GM19351 (cell line): ENCODE measurements at regions not wholly inside any gene's neighbourhood (a gene's known extent, or its start where the extent isn't known, plus 50 kb on each side); places are given as distances from the start of the nearest gene placed in this dataset.

Experiments used
- ATAC-seq: cut with Tn5 transposase; IDR thresholded peaks from one replicate; pipeline ENCODE4 v1.9.1; 2021; ENCODE audit warnings: mild to moderate bottlenecking, moderate library complexity; ENCODE audit not compliant: unreplicated experiment

DNA sequence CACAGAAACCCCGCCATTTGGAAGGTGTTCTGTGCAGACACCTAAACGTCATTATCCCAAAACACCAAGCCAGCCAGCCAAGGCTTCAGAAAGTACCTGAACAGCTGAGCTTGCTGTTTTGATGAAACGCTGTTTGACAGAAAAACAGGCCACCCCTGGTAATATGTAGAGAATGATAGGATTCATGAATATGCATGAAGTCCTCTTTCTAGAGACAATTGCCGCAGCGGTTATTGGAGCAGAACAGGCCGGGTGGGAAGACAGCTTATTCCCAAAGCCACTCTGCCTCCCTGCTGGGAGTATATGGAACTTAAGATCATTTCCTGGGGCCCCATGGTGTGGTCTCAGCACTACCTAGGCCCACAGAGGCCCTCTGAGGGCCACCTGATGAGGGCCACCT, 229.5 kb downstream of the UQCRFS1 start:
- ATAC-seq, result no peak

DNA sequence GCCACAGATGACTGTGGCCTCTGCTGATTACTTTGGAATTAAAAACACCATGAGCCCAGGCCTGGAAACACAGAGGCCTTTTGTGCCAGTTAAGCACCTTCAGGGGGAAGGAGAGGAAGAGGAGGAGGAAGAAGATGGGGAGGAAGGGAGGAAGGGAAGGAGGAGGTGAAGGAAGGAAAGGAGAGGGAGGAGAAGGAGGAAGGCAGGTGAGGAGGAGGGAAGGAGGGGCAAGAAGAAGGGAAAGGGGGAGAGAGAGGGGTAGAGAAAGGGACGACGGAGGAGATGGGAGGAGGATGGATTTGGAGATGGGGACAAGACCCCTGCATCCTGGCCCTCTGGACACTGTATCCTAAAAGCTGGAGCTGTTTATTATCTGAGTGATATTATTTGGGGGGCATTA, 231.0 kb downstream of the UQCRFS1 start:
- no peak for ATAC-seq

DNA sequence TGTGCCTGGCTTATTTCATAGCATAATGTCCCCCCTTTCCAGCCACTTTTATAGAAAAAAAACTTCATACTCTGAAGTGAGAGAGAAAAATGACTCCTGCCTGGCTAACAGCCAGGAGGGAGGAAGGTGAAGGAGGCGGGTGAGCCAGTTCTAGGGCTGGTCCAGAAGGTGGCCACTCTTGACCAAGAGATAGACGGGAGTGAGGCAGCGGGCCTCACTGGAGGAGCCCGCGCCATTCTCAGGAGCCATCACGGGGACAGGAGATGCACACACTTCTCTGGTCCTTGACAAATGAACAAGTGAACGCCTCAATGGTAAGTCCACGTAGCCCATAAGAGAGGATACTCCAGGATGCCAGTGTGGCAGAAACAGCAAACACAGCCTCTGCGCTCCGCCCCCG, 231.4 kb downstream of the UQCRFS1 start:
- no peak for ATAC-seq

DNA sequence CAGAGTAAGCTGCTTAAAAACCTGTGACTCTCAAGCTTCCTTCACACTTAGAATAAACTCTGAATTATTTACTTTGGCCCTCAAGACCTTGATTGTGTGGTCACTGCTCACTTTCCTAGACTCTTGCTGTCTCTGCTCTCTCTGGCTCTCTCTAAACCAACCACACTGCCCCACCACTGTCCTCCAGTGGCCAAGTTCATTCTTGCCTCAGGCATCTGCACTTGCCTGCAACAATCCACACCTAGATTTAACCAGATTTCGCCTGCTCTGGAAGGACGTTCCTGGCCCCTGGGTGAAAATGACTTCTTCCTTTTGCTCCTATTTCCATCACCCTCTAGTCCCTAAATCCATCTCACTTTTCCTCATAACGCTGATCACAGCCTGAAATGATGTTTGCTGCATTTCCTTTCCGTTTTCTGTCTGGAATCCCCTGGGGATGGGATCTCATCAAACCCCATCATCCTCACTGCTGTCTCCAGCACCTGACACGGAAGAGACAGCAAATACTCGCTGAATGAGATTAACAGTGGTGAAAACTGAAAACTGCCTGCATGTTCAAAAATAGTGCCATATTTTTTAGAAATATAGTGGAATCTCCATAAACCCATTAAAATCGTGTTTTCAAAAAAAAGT, 232.6 kb downstream of the UQCRFS1 start:
- ATAC-seq, result no peak

DNA sequence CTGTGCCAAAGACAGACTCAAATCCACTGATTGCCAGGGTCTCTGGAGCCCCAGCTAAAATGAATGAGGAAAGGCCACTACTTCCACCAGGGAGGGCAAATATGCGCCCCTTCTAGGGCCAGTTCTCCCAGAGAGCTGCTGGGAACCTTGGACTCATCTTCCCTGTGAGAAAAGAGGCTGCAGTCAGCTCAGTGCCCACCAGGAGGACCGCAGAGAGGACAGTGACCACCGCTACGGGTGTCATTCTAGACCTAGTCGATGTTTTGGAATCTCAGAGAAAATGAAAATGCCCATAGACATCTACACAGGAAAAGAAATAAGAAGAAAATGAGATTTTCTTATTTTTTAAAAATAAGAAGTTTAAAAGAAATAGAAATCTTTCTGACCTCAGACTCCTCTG, 235.1 kb downstream of the UQCRFS1 start:
- no peak for ATAC-seq

DNA sequence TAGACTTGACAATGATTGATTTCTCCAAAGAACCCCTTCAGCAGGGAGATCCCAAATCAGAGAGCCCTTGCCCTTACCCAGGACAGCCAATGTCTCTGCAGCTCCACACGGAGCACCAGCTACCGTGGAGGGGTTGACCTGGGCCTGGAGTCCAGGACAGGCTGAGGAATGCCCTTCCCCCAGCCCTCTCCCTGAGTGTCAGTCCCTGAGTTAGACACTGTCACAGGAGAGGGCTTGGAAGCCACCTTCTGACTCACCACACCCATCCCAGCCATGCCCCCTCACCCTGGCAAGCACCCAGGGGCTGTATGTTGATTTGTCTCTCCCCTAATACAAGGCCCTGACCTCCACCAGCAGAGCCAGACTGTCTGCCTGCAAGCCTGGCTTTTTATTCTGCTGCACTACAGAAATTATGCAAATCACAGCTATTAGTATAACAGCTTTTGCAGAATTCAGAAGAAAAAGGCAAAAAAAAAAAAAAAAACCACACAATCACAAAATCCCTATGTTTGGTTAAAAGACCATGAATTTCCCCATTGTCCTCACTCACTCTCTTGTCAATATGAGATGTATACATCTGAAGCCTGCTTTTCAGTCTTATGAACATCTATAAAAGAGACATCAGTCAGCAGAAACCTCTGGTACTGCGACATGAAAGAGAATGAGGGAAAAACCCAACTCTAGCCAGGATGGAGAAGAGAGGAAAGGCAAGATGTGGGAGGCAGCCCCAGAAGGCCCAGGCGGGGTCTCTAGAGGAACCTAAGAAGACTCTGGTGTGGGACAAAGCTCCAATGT, 240.7 kb downstream of the UQCRFS1 start:
- ATAC-seq, result no peak

- no peak for ATAC-seq
Observed at GRCh38 chr19:28971513-28971912, 241.4 kb downstream of the UQCRFS1 start.

- ATAC-seq, result no peak
Observed at GRCh38 chr19:28971049-28971448, 241.9 kb downstream of the UQCRFS1 start.

GRCh38 chr19:28968721-28969120, 244.2 kb downstream of the UQCRFS1 start:
- no peak for ATAC-seq

DNA sequence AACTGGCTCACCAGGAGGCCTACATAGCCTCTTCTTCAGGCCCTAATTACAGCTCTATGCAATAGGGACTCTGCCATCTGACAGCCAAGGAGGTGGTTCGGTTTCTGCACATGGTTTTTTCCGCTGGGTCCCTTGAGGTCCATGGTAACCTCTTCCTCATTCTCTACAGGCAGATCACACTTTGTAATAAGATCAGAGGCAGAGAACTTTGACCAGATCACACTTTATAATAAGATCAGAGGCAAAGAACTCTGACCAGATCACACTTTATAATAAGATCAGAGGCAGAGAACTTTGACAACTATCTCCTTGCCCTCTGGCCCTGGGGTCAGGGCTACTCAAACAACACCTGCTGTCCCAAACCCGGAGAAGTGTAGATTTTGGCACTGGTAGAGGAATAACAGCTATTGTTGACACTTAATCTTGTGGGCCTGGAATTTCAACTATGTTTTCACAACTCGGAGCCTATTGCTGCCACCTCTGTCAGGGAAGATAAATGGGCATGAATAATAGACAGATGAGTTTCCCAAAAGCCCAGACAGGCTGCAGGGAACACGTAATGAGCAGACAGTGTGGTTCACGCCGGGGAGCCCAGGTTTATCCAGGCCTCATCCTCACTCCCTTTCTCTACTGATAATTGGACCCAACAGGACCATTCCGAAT, 246.1 kb downstream of the UQCRFS1 start:
- ATAC-seq, result no peak

DNA sequence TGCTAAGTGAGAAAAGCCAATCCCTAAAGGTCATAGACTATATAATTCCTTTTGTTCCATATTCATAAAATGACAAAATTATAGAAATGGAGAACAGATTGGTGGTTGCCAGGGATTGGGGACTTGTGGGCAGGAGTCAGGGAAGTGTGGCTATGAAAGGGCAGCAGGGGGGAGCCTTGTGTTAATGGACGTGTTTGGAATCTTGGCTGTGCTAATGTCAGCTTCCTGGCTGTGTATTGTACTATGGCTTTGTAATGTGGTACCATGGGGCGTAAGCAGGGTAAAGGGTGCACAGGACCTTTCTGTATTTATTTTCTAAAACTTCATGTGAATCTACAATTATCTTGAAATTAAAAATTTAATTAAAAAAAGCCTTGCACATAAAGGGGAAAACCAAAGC, 248.5 kb downstream of the UQCRFS1 start:
- no peak for ATAC-seq

DNA sequence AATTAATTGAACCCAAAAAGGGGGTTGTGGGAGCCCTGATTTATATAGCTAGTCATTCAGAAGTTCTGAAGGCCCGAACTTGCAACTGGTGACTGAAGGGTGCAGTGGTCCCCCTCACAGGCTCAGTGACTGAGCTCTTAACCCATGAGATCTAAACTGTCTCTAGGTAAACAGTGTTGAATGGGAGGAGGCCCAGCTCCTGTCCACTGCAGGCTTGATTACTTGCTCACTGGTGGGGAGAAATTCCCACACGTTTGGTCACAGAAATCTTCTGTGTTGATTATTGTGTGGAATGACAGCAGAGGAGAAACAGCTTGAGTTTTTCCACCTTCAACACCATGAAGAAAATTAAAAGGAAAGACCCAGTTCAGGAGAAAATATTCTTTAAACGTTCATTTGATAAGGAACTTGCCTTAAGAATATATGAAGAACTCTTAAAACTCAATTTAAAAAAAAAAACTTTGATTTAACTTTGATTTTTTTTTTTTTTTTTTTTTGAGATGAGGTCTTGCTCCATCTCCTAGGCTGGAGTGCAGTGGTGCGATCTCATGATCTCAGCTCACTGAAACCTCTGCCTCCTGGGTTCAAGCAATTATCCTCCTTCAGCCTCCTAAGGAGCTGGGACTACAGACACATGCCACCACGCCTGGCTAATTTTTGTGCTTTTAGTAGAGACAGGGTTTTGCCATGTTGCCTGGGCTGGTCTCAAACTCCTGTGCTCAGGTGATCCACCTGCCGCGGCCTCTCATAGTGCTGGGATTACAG, 249.3 kb downstream of the UQCRFS1 start:
- no peak for ATAC-seq

GRCh38 chr19:28961772-28962500, 251.0 kb downstream of the UQCRFS1 start:
- ATAC-seq, result no peak

DNA sequence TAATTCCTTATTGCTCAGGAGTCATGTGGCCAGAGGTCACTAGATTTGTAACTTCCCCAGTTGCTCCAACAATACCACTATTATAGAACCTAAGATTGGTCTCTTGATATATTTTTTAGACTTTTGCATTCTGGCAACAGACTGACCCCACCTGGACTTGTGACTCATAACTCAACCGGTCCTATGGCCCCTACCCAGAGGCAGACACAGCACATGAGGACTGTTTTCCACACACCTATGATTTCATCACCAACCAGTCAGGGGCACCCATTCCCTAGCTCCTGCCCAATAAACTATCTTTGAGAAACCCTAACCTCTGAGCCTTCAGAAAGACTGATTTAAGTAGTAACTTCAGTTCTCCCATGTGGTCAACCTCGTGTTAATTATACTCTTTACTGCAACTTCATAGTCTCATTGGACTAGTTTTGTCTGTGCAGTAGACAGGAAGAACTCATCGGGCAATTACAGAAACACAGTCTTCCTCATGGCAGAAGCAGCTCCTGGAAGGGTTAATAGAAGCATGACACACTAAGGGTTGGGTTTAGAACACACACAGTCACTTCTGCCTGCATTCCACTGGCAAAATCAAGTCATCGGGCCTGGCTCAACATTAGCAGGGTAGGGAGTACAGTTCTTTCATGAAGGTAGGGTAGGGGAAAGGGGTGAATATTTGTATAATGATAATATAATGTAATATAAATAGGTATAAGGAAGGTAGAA, 251.8 kb downstream of the UQCRFS1 start:
- no peak for ATAC-seq

DNA sequence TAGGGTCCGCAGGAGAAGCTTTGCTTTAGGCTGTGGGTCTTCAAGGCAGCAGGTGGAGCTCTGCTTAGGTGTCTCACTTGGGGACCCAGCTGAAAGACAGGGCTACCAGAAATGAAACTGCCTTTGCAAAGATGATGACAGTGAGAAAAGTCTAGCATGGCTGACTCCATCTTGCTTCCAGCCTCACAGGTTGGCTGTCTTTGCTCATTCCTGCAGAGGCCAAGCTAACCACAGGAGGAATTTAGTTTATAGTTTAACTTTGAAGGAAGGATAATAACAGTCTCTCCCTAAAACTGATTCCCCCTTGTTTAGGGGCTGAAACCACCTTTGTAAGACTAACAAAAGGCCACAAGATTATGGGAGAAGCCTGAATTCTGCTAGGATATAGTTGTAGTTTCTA, 252.4 kb downstream of the UQCRFS1 start:
- no peak for ATAC-seq

DNA sequence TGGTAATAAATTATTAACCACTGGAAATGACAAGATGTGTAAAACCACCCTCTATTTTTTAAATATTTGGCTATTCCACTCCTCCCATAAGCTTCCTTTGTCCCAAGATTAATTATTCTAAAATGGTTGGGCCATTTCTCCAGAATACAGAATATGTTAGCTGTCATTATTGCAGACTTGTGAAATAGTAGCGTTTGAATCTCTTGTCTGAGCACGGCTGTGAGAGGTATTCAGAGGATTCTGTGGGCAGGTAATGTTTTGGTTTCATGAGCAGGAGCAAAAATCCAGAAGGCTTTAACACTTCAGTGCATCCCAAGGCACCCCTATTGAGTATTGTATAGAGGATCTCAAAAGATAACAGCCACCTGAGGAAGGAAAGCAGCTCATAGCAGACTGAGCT, 256.0 kb downstream of the UQCRFS1 start:
- ATAC-seq, result no peak

GRCh38 chr19:28956421-28956820, 256.5 kb downstream of the UQCRFS1 start:
- ATAC-seq, result no peak

DNA sequence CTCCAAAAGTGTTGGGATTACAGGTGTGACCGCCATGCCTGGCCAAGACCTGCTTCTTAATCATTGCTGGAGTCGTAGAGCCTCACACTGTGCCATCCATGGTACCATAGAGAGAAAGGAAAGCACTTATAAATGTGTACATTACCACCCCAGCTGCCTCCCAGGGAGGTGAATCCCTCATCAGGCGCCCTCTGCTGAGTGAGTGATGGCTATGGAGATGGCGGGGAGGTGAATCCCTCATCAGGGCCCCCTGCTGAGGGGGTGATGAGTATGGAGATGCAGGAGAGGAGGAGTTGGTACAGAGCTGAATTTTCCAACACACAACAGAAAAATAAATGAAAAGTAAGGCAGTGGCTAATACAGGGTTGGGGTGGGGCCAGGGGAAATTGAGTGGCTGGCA, 263.4 kb downstream of the UQCRFS1 start:
- ATAC-seq, result no peak

- ATAC-seq, result no peak
Observed at GRCh38 chr19:28949027-28949426, 263.9 kb downstream of the UQCRFS1 start.

- no peak for ATAC-seq
Observed at GRCh38 chr19:28948566-28948965, 264.4 kb downstream of the UQCRFS1 start.
